ENCODE measurements at regions not wholly inside any gene's neighbourhood (a gene's known extent, or its start where the extent isn't known, plus 50 kb on each side); places are given as distances from the start of the nearest gene placed in this dataset.

DNA sequence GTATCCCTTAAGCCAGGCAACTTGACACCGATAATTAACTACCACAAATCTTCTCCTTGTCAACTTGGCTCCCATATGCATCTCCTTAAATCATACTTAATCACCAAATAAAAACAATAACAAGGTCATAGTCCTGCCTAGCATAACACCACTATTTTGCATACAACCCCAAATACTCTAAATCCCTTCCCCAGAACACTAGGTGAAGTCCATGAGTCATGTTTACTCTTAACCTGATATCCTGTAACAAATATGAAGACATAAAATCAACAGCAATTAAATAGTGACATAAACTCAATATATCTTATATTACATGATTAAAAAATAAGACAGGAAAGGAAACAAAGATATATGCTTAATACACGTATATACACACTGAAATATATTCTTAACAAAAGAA, 362.0 kb downstream of the ETV1 start:
- no peak for TF ChIP-seq TCF12 (IDR thresholded peaks at IDR 0.05; ENCODE audit: low read depth)
- TF ChIP-seq CREB1 (IDR thresholded peaks at IDR 0.05; ENCODE audit: low read depth), result no peak
- TF ChIP-seq TEAD4 (IDR thresholded peaks at IDR 0.05), result no peak
- no peak for TF ChIP-seq RAD21 (IDR thresholded peaks at IDR 0.05; ENCODE audit: low read depth)
- TF ChIP-seq, protein P1, sequence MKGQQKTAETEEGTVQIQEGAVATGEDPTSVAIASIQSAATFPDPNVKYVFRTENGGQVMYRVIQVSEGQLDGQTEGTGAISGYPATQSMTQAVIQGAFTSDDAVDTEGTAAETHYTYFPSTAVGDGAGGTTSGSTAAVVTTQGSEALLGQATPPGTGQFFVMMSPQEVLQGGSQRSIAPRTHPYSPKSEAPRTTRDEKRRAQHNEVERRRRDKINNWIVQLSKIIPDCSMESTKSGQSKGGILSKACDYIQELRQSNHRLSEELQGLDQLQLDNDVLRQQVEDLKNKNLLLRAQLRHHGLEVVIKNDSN (IDR thresholded peaks at IDR 0.05), result no peak
- no peak for TF ChIP-seq FOXM1 (IDR thresholded peaks at IDR 0.05; ENCODE audit: borderline replicate concordance, low read depth)
- TF ChIP-seq ZBTB7A (IDR thresholded peaks at IDR 0.05; ENCODE audit: low read depth), result no peak
- TF ChIP-seq EP300 (IDR thresholded peaks at IDR 0.05; ENCODE audit: borderline replicate concordance), result no peak
- no peak for TF ChIP-seq TAF1 (IDR thresholded peaks at IDR 0.05; ENCODE audit: low read depth)
- TF ChIP-seq NFIC (IDR thresholded peaks at IDR 0.05), result no peak
- TF ChIP-seq YY1 (IDR thresholded peaks at IDR 0.05; ENCODE audit: low read depth), result no peak
- no peak for TF ChIP-seq EGR1 (IDR thresholded peaks at IDR 0.05)
- TF ChIP-seq CEBPB (IDR thresholded peaks at IDR 0.05), result no peak
- TF ChIP-seq, protein P2, sequence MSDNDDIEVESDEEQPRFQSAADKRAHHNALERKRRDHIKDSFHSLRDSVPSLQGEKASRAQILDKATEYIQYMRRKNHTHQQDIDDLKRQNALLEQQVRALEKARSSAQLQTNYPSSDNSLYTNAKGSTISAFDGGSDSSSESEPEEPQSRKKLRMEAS (IDR thresholded peaks at IDR 0.05), result no peak
- TF ChIP-seq, protein P3, sequence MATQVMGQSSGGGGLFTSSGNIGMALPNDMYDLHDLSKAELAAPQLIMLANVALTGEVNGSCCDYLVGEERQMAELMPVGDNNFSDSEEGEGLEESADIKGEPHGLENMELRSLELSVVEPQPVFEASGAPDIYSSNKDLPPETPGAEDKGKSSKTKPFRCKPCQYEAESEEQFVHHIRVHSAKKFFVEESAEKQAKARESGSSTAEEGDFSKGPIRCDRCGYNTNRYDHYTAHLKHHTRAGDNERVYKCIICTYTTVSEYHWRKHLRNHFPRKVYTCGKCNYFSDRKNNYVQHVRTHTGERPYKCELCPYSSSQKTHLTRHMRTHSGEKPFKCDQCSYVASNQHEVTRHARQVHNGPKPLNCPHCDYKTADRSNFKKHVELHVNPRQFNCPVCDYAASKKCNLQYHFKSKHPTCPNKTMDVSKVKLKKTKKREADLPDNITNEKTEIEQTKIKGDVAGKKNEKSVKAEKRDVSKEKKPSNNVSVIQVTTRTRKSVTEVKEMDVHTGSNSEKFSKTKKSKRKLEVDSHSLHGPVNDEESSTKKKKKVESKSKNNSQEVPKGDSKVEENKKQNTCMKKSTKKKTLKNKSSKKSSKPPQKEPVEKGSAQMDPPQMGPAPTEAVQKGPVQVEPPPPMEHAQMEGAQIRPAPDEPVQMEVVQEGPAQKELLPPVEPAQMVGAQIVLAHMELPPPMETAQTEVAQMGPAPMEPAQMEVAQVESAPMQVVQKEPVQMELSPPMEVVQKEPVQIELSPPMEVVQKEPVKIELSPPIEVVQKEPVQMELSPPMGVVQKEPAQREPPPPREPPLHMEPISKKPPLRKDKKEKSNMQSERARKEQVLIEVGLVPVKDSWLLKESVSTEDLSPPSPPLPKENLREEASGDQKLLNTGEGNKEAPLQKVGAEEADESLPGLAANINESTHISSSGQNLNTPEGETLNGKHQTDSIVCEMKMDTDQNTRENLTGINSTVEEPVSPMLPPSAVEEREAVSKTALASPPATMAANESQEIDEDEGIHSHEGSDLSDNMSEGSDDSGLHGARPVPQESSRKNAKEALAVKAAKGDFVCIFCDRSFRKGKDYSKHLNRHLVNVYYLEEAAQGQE (IDR thresholded peaks at IDR 0.05; ENCODE audit: low read depth), result no peak

DNA sequence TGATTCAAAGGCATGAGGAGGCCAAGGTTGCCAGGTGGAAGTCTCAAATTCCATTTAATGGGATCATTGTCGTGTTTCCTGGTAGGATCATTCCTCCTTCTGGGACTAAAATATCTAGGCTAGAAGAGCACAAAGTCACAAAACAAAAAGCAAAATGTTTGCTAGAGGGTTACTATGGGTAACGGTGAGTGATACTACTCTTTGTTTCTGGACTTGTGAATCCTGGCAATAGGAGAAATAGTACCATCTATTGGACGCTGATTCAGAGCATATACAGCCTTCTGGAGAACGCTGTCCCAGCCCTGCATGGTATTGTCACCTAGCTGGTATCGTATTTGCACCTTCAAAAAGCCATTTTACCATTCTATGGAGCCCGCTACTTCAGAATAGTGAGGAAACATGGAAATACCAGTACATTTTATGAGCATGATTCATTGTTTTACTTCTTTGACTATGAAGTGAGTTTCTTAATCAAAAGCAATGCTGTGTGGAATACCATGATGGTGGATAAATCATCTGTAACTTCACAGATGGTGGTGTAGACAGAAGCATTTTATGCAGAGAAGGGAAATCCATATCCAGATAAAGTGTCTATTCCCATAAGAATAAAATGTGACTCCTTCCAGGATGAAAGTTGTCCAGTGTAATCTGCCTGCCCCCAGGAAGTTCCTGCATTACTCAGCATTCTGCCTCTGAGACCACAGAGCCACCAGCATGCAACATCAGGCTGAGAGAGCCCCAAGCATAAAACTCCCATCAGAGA, 361.0 kb downstream of the ETV1 start:
- no peak for TF ChIP-seq RAD21 (IDR thresholded peaks at IDR 0.05; ENCODE audit: low read depth)

DNA sequence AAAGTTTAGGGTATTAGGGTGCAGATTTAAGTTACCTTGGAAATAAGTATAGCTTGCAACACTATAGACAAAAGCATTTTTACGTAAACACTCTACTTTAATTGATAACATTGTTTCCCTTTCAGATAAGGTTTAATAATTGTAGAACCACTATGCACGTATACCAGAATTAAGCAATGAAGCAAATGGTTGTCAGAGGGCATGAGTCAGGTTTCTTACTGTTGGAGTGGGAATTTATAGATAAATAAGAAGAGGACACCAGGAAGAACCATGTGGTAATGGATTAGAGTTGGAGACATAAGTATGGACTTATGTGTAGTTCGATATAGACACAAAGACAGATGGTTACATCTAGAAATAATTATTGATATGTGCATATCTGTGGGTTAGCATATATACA, 355.6 kb downstream of the ETV1 start:
- TF ChIP-seq NFIC (IDR thresholded peaks at IDR 0.05), result no peak
- no peak for TF ChIP-seq FOXM1 (IDR thresholded peaks at IDR 0.05; ENCODE audit: borderline replicate concordance, low read depth)
- no peak for TF ChIP-seq TAF1 (IDR thresholded peaks at IDR 0.05; ENCODE audit: low read depth)
- TF ChIP-seq CEBPB (IDR thresholded peaks at IDR 0.05), result no peak
- TF ChIP-seq, protein P3 (IDR thresholded peaks at IDR 0.05; ENCODE audit: low read depth), result no peak
- no peak for TF ChIP-seq EP300 (IDR thresholded peaks at IDR 0.05; ENCODE audit: borderline replicate concordance)
- no peak for TF ChIP-seq EGR1 (IDR thresholded peaks at IDR 0.05)
- no peak for TF ChIP-seq RAD21 (IDR thresholded peaks at IDR 0.05; ENCODE audit: low read depth)
- TF ChIP-seq TCF12 (IDR thresholded peaks at IDR 0.05; ENCODE audit: low read depth), result no peak
- TF ChIP-seq, protein P2 (IDR thresholded peaks at IDR 0.05), result no peak
- TF ChIP-seq YY1 (IDR thresholded peaks at IDR 0.05; ENCODE audit: low read depth), result no peak
- TF ChIP-seq, protein P1 (IDR thresholded peaks at IDR 0.05), result no peak
- TF ChIP-seq ZBTB7A (IDR thresholded peaks at IDR 0.05; ENCODE audit: low read depth), result no peak
- no peak for TF ChIP-seq TEAD4 (IDR thresholded peaks at IDR 0.05)
- TF ChIP-seq CREB1 (IDR thresholded peaks at IDR 0.05; ENCODE audit: low read depth), result no peak

DNA sequence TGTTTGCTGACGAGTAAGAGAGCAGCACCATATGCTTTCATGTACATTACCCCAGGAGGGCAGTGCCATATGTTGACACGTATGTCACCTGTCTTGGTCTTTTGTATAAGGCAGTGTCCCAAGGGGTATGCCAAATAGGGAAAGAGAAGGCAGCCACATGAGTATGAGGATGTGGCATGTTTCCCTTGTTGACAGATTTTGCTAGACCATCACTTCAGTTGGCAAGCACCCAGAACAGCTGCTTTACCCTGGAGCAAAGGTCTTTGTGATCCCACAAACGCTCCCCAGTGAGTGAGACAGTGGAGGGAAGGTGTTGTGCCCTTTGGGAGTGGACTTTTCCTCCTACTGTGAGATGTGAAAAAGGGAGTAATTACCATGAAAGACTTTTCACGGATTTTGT, 350.1 kb downstream of the ETV1 start:
- TF ChIP-seq TCF12 (IDR thresholded peaks at IDR 0.05; ENCODE audit: low read depth), result no peak
- no peak for TF ChIP-seq RAD21 (IDR thresholded peaks at IDR 0.05; ENCODE audit: low read depth)
- no peak for TF ChIP-seq ZBTB7A (IDR thresholded peaks at IDR 0.05; ENCODE audit: low read depth)
- TF ChIP-seq, protein P2 (IDR thresholded peaks at IDR 0.05), result no peak
- TF ChIP-seq YY1 (IDR thresholded peaks at IDR 0.05; ENCODE audit: low read depth), result no peak
- TF ChIP-seq NFIC (IDR thresholded peaks at IDR 0.05), result no peak
- TF ChIP-seq CREB1 (IDR thresholded peaks at IDR 0.05; ENCODE audit: low read depth), result no peak

DNA sequence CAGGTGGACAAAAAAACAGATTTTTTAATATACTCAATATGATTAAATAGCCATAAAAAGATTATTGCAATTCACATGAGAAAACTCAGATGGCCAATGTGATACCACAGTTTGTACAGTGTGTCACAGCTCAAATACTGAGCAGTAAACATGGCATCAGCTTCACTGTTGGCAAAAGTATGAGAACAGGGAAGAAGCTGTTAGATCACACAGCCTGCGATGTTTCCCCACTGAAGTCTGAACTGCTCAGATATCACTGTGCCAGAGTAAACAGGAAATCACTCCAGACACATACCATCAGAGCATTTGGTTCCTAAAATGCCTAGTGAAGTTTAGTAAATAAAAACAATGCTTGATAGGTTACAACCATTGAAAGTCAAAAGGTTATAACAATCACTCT, 347.8 kb downstream of the ETV1 start:
- no peak for TF ChIP-seq EP300 (IDR thresholded peaks at IDR 0.05; ENCODE audit: borderline replicate concordance)
- no peak for TF ChIP-seq RAD21 (IDR thresholded peaks at IDR 0.05; ENCODE audit: low read depth)

DNA sequence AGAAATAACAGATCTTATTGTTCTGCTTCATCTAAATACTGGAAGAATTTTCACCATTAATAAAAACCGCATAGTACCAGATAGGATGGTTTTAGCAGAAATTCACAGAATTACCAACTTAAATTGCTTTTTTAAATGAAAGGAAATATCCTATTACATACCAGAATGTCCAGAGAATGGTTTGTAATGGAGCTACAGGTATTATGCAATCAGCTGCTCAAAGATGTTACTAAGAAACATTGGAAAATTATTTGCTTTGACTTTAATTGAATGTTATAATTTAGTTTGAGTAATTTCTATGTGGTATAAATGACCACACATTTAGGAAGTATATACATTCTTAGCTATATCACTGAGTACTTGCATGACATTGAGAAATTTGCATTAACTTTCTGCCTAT, 338.3 kb downstream of the ETV1 start:
- TF ChIP-seq TCF12 (IDR thresholded peaks at IDR 0.05; ENCODE audit: low read depth) (no peak), TEAD4 (IDR thresholded peaks at IDR 0.05) (no peak), CEBPB (IDR thresholded peaks at IDR 0.05) (no peak), EGR1 (IDR thresholded peaks at IDR 0.05) (no peak), NFIC (IDR thresholded peaks at IDR 0.05) (no peak), CREB1 (IDR thresholded peaks at IDR 0.05; ENCODE audit: low read depth) (no peak), TAF1 (IDR thresholded peaks at IDR 0.05; ENCODE audit: low read depth) (no peak), EP300 (IDR thresholded peaks at IDR 0.05; ENCODE audit: borderline replicate concordance) (no peak)
- TF ChIP-seq, protein P1 (IDR thresholded peaks at IDR 0.05), result no peak
- TF ChIP-seq, protein P2 (IDR thresholded peaks at IDR 0.05), result no peak
